B cell (primary cell): ENCODE measurements at regions not wholly inside any gene's neighbourhood (a gene's known extent, or its start where the extent isn't known, plus 50 kb on each side); places are given as distances from the start of the nearest gene placed in this dataset.

Experiments used
- CTCF ChIP-seq: fragments of 200-600 bp; IDR thresholded peaks from one replicate; pipeline ENCODE4 v1.8.0; 2022; ENCODE audit warnings: antibody characterized with exemption, mild to moderate bottlenecking
- EZH2 ChIP-seq: IDR thresholded peaks from 2 replicates; pipeline ENCODE4 v1.6.1; 2012; ENCODE audit warnings: borderline replicate concordance, low read depth, mild to moderate bottlenecking, moderate library complexity, low read length; ENCODE audit not compliant: insufficient read depth, poor library complexity, severe bottlenecking

DNA sequence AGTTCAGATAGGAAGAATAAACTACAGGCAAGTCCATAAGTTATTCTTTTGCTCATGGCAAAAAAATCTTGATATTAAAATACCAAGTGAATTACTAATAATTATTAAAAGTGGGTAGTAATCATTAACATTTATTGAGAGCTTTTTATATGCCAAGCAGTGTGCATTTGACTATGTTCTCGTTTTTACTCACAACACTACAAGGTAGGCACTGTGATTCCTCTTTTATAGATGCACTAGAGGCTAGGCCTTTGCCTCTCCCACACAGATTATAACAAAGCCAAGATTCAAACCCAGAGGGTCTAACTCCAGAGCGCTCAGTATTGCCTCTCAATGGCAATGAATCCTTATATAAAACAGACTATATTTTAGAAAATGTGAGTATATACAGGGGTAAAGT, 254.2 kb downstream of the NAF1 start:
- TF ChIP-seq CTCF (no peak), EZH2 (no peak)
